GM12873 (cell line): ENCODE measurements at regions not wholly inside any gene's neighbourhood (a gene's known extent, or its start where the extent isn't known, plus 50 kb on each side); places are given as distances from the start of the nearest gene placed in this dataset.

Experiments
- CTCF ChIP-seq: IDR thresholded peaks from 2 replicates; pipeline ENCODE4 v1.5.1; 2012; ENCODE audit warnings: low read depth, mild to moderate bottlenecking, moderate library complexity, low read length, control low read depth; ENCODE audit not compliant: insufficient read depth; ENCODE audit errors: missing control alignments

- no peak for TF ChIP-seq CTCF
Measured at GRCh38 chr17:15086776-15087295, 178.3 kb downstream of the PMP22 start.

- no peak for TF ChIP-seq CTCF
Measured at GRCh38 chr17:15085890-15086677, 179.0 kb downstream of the PMP22 start.

- TF ChIP-seq CTCF: no peak
Measured at GRCh38 chr17:15083225-15083624, 181.9 kb downstream of the PMP22 start.

GRCh38 chr17:15081008-15081407 lies 184.1 kb downstream of the PMP22 start:
- TF ChIP-seq CTCF: no peak

- no peak for TF ChIP-seq CTCF
Measured at GRCh38 chr17:15078570-15078969, 186.6 kb downstream of the PMP22 start.

GRCh38 chr17:15076991-15077663 lies 188.0 kb downstream of the PMP22 start:
- TF ChIP-seq CTCF: no peak

GRCh38 chr17:15051933-15052332 lies 213.2 kb downstream of the PMP22 start:
- TF ChIP-seq CTCF: no peak
